Adrenal gland (tissue), 9 donors: ENCODE measurements at regions not wholly inside any gene's neighbourhood (a gene's known extent, or its start where the extent isn't known, plus 50 kb on each side); places are given as distances from the start of the nearest gene placed in this dataset.

Experiments
- DNase-seq, 7 donors: peaks; one replicate each; pipeline ENCODE4 v3.0.0-alpha.2; 2019 to 2020
- H3K27ac ChIP-seq, 5 donors: fragments of 200-600 bp; sonication (generic) in 4 of 5; 1 replicate in 3 of 5; 2 replicates in 2 of 5; pipeline versions ENCODE4 v1.5.1 to v1.8.0; 2016 to 2020; ENCODE audit warnings: mild to moderate bottlenecking in 1 of 5
- H3K27me3 ChIP-seq: fragments of 200-600 bp; 2 replicates; pipeline ENCODE4 v1.8.0; 2021
- H3K36me3 ChIP-seq, 2 donors: fragments of 200-600 bp; replicated peaks in 1 of 2; 1 replicate in 1 of 2; 2 replicates in 1 of 2; pipeline versions ENCODE4 v1.5.1 to v1.8.0; 2018 to 2022
- H3K4me1 ChIP-seq, 2 donors: fragments of 200-600 bp; replicated peaks in 1 of 2; 1 replicate in 1 of 2; 2 replicates in 1 of 2; pipeline versions ENCODE4 v1.5.1 to v1.8.0; 2018 to 2021
- H3K4me3 ChIP-seq, 4 donors: fragments of 200-600 bp; sonication (generic) in 3 of 4; one replicate each; pipeline ENCODE4 v1.5.1; 2016 to 2018
- H3K9me3 ChIP-seq, 3 donors: fragments of 200-600 bp; sonication (generic) in 1 of 3; replicated peaks in 1 of 3; 1 replicate in 2 of 3; 2 replicates in 1 of 3; pipeline versions ENCODE4 v1.5.1 to v1.8.0; 2016 to 2021
- POLR2A ChIP-seq, 2 donors: fragments of 450-650 bp; IDR thresholded peaks; one replicate each; pipeline ENCODE4 v1.6.1; 2017; ENCODE audit warnings: antibody characterized with exemption in 2 of 2, mild to moderate bottlenecking in 2 of 2, moderate library complexity in 1 of 2
- WGBS, 4 donors: extraction: QIAGEN DNeasy Blood & Tissue Kit in 2 of 4; methylation state at CpG; one replicate each; pipeline versions ENCODE4 v1.1.5 to v1.1.7; 2013 to 2017; 5-methylcytosine and 5-hydroxymethylcytosine counted together
- intact Hi-C, 2 donors: fragments of 100-400 bp; cut with DNase I; formaldehyde crosslinking; loops; one replicate each; pipeline versions ENCODE4 v1.14.1 to v1.15.0; 2022 to 2023
- TF ChIP-seq, protein P1 (sequence below), 6 experiments: fragments of 450-650 bp in 4 of 6; fragments of 200-600 bp in 2 of 6; sonication (generic) in 1 of 6; IDR thresholded peaks; 1 replicate in 5 of 6; 2 replicates in 1 of 6; pipeline versions ENCODE4 v1.5.1 to v1.8.0; 2016 to 2021; ENCODE audit warnings: antibody characterized with exemption in 6 of 6, mild to moderate bottlenecking in 2 of 6, moderate library complexity in 1 of 6
- donor health status: healthy with polysubstance abuse.
- donor health status: Bipolar disorder and iron deficiency.
- donor health status: DM: yes; HTN: yes; CAD: no.
- donor health status: DM: no; HTN: no; CAD: no.
- donor health status: DM: no; HTN: no; CAD: no.

DNA sequence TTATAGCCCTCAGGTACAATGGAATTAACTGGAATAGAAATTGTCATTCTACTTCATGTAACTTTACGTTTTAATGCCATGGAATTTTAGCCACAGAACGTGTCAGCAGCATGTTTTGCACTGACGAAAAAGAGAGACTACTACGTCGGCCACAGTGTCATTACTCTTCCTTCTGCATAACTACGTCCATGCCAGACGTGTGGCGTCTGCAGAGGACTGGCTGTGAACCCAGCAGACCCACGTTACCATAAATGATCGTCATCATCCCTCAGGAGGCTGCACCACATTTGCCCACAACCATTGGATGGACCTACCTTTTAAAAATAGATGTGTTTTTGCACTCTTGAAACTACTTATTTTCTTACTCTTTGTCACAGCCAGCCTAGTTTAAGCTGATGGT, 63.8 kb upstream of the ATG10 start:
- TF ChIP-seq, protein P1, sequence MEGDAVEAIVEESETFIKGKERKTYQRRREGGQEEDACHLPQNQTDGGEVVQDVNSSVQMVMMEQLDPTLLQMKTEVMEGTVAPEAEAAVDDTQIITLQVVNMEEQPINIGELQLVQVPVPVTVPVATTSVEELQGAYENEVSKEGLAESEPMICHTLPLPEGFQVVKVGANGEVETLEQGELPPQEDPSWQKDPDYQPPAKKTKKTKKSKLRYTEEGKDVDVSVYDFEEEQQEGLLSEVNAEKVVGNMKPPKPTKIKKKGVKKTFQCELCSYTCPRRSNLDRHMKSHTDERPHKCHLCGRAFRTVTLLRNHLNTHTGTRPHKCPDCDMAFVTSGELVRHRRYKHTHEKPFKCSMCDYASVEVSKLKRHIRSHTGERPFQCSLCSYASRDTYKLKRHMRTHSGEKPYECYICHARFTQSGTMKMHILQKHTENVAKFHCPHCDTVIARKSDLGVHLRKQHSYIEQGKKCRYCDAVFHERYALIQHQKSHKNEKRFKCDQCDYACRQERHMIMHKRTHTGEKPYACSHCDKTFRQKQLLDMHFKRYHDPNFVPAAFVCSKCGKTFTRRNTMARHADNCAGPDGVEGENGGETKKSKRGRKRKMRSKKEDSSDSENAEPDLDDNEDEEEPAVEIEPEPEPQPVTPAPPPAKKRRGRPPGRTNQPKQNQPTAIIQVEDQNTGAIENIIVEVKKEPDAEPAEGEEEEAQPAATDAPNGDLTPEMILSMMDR (IDR thresholded peaks at IDR 0.05), result no peak
- TF ChIP-seq POLR2A (IDR thresholded peaks at IDR 0.05), result no peak
- intact Hi-C loops, result no loop called here
- Histone ChIP-seq H3K4me1 (no peaks in the 10 kb centered on the region), H3K4me3 (no peak overlapping the region), H3K9me3 (no peaks in the 10 kb centered on the region), H3K36me3 (no peaks in the 10 kb centered on the region), H3K27me3 (no peaks in the 10 kb centered on the region), H3K27ac (no peak overlapping the region)
- 56 to 75% (median 67%) methylated on average over 10 of the region's 10 CpGs for WGBS, 4 donors
- peak in 2 of 7 donors; percentile 5 to 8 for DNase-seq

DNA sequence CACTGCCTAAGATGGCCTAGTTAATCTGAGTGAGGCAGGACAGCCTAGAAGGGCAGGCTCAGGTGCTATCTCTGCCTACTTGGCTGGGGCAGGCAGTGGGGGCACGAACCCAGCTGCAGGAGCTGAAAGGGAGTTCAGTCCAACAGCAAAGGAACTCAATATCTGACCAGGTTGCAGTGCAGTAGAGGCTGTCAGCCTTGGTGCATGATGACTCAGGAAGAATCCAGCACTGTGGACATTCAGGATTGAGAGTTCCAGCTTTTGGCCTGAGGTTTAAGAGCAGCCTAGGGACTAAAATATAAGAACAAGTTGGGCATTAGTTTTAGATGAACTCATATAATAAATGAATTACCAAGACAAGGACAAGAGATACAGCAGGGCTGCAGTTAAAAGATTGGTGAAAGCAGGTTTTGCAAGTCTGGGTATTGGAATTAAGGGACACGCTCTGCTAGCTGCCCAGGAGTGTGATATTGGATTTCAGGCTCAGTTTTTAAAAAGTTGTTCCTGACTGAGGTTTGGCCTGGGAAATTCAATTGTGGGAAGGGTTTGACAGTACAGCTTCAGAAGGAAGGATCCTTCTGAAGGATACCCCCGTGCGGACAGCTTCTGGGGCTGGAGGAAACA, 64.7 kb upstream of the ATG10 start:
- no peak for DNase-seq
- intact Hi-C loops, result no loop called here
- H3K27ac ChIP-seq, result no peak overlapping the region
- no peaks in the 10 kb centered on the region for H3K27me3 ChIP-seq
- TF ChIP-seq POLR2A (IDR thresholded peaks at IDR 0.05), result no peak
- TF ChIP-seq, protein P1 (IDR thresholded peaks at IDR 0.05), result no peak
- no peaks in the 10 kb centered on the region for H3K9me3 ChIP-seq
- no peaks in the 10 kb centered on the region for H3K4me1 ChIP-seq
- H3K4me3 ChIP-seq, result no peak overlapping the region
- 84 to 93% (median 90%) methylated on average over 4 of the region's 4 CpGs for WGBS, 4 donors
- no peaks in the 10 kb centered on the region for H3K36me3 ChIP-seq

GRCh38 chr5:81906086-81906485, 65.7 kb upstream of the ATG10 start:
- H3K27ac ChIP-seq, result no peak overlapping the region
- DNase-seq, result peak in 2 of 7 donors; percentile 8 to 21
- H3K4me1 ChIP-seq, result no peaks in the 10 kb centered on the region
- H3K36me3 ChIP-seq, result no peaks in the 10 kb centered on the region
- no peaks in the 10 kb centered on the region for H3K9me3 ChIP-seq
- H3K4me3 ChIP-seq, result no peak overlapping the region
- TF ChIP-seq, protein P1 (IDR thresholded peaks at IDR 0.05), result no peak
- TF ChIP-seq POLR2A (IDR thresholded peaks at IDR 0.05), result no peak
- WGBS, 4 donors, result 43 to 66% (median 55%) methylated on average over 5 of the region's 5 CpGs
- no peaks in the 10 kb centered on the region for H3K27me3 ChIP-seq
- intact Hi-C loops, result no loop called here

DNA sequence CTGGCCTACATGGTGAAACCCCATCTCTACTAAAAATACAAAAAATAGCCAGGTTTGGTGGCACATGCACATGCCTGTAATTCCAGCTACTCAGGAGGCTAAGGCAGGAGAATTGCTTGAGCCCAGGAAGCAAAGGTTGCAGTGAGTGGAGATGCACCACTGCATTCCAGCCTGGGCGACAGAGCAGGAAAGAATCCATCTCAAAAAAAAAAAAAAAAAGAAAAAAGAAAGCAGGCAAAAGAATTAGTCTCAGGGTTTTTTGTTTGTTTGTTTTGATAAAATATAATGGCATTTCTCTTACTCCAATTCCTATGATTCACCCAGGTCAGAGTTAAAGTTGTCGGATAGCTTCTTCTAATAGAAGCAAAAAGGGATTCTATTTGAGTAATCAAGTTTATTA, 67.0 kb upstream of the ATG10 start:
- no peaks in the 10 kb centered on the region for H3K36me3 ChIP-seq
- H3K4me3 ChIP-seq, result no peak overlapping the region
- no peak for DNase-seq
- no peaks in the 10 kb centered on the region for H3K27me3 ChIP-seq
- intact Hi-C loops, result no loop called here
- H3K9me3 ChIP-seq, result no peaks in the 10 kb centered on the region
- H3K27ac ChIP-seq, result no peak overlapping the region
- WGBS, 4 donors, result 63 to 85% (median 65%) methylated on average over 2 of the region's 2 CpGs
- TF ChIP-seq, protein P1 (IDR thresholded peaks at IDR 0.05), result no peak
- no peak for TF ChIP-seq POLR2A (IDR thresholded peaks at IDR 0.05)
- H3K4me1 ChIP-seq, result no peaks in the 10 kb centered on the region
